ENCODE measurements at regions not wholly inside any gene's neighbourhood (a gene's known extent, or its start where the extent isn't known, plus 50 kb on each side); places are given as distances from the start of the nearest gene placed in this dataset.

DNA sequence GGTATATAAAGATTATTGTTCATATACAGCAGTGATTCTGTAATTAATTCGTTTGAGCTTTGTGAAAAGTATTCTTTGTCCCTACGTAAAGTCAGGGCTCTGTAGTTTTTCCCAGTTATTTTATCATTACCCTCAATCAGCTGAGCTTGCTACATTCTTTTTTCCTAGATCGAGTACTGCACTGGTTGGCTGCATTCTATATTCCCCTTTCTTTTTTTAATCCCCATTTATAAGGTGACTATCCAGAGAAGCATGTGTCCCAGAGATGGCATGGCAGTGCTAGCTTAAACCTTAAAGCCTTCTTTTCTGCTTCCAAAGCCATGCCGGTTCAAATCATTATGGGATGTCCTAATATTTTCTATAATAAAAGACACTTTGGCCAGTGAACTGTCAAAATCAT lies 230.1 kb upstream of the CELF2 start:
- TF ChIP-seq, protein P1, sequence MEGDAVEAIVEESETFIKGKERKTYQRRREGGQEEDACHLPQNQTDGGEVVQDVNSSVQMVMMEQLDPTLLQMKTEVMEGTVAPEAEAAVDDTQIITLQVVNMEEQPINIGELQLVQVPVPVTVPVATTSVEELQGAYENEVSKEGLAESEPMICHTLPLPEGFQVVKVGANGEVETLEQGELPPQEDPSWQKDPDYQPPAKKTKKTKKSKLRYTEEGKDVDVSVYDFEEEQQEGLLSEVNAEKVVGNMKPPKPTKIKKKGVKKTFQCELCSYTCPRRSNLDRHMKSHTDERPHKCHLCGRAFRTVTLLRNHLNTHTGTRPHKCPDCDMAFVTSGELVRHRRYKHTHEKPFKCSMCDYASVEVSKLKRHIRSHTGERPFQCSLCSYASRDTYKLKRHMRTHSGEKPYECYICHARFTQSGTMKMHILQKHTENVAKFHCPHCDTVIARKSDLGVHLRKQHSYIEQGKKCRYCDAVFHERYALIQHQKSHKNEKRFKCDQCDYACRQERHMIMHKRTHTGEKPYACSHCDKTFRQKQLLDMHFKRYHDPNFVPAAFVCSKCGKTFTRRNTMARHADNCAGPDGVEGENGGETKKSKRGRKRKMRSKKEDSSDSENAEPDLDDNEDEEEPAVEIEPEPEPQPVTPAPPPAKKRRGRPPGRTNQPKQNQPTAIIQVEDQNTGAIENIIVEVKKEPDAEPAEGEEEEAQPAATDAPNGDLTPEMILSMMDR (IDR thresholded peaks at IDR 0.05) = no peak
- TF ChIP-seq POLR2A (IDR thresholded peaks at IDR 0.05) = no peak

All from esophagus squamous epithelium (tissue), 4 donors.